CD4-positive, alpha-beta T cell treated with Interleukin-17A for 4 hours (primary cell): ENCODE measurements at regions not wholly inside any gene's neighbourhood (a gene's known extent, or its start where the extent isn't known, plus 50 kb on each side); places are given as distances from the start of the nearest gene placed in this dataset.
A peak's percentile ranks its signal among the peaks of the same experiment; 100 is the strongest.
"Not testable (repeated sequence)": the region's sequence is repeated elsewhere in the genome, so short reads cannot be mapped to it uniquely, and the experiment has no call there.

Experiments used
- DNase-seq: peaks from one replicate; pipeline ENCODE4 v3.0.0-alpha.2; 2020; ENCODE audit warnings: mixed read lengths

DNA sequence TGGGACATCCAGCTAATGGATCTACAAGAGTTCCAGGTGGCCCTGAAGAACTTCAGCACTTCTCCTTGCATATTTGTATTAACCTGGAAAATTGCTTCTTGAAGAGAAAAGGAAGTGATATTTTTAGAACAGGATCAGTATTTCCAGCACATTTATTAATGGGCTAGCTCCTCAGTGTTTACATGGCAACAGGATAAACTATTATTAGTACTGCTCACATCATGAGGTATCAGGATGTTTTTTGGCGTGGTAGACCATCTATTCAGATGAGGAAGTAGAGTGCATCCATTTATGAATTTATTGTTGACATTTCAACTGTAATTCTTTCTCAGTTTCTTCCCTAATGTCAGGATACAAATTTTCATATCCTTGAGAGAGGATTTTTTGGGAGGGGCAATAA is 144.4 kb downstream of the KCNRG start:
- no peak for DNase-seq

GRCh38 chr13:50161052-50161451 is 145.8 kb downstream of the KCNRG start:
- DNase-seq, result no peak

- no peak for DNase-seq
These were observed 146.8 kb downstream of the KCNRG start for GRCh38 chr13:50162001-50162400.

GRCh38 chr13:50162567-50162966 is 147.3 kb downstream of the KCNRG start:
- no peak for DNase-seq

DNA sequence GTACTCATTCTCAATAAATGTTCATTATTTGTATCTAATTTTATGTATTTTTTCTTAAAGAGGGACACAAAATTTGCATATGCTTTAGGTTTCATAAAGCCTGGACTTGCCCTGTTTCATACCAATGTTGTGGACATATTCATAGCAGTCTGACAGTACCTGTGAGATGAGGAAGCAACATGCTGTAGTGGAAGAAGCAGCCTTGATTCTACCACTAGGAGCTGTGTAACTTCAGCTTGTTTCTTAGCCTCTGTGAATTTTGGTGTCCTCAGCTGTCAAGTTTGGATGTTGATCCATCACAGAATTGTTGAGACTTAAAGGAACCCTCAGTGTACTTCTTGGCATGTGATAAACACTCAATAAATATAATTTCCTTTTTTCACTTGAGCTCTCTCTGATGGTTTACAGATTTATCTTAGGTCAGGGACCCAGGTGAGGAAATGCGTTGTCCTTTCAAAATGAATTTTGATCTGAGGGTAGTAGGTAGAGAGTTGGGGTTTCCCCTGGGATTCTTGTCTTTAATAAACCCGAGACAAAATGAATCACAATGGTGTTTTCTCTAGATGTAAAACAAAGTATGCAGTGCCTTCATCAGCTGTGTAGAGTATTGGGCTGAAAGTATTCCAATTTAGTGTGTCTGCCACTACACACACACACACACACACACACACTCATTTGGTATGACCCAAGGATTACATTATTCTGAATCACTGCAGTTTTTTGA is 152.1 kb downstream of the KCNRG start:
- no peak for DNase-seq

DNA sequence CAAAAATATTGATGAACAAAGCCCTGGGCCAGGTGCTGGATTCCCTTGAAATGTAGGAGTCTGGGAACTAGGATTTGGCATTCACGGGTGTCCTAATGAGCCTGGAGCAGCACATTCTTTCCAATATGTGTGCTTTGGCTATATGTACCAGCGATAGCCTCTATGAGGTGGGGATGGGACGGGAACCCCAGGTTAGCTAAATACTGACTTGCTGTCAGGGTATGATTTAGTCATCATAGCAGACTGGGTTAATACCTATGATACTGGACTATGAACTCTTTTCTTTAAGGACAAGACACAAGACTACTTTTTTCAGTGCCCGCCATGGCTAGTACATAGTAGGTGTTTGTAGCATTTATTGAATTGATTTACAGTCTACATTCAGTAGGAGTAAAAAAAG is 152.7 kb downstream of the KCNRG start:
- DNase-seq, result no peak

DNA sequence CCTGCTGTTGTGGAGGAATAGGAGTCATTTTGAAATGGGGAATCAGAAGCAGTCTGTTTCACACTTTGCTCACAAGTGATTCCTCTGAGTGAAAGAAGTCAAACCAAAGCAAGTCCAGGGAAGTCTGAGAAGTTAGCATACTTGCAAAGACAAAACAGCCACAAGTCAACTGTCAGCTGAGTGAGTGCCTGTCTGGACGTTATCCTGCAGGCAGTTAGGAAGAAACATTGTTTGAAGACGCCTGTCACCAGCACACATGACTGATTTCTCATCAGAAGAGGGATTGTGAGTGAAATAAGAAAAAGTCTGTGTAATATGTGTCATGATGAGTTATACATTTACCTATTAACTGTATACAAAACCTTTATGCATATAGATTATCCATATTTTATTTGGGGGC is 153.5 kb downstream of the KCNRG start:
- no peak for DNase-seq

DNA sequence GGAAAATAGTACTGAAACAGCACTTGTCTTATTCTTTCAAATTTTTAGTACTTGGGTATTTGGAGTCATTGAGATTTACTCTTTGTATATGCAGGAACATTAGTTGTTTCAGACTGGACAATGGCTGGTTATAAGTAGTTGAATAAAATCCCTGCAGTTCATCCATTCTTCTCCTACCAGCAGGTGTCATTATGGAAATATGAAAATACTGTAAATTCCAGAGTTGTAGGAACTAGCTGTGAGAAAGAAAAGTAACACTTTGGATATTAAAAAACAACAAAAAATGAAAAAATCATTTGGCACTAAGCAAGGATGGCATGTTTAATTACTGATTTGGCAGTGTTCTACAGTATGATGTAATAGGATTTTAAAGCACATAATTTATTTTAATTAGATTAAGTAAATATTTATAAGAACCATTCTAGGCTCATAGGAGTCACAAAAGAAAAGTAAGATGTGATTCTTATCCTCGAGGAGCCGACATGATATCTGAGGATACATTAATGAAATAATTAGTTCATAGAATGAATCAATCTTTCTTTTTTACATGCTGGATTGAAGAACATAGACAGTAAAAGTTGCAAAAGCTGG is 155.3 kb downstream of the KCNRG start:
- DNase-seq, result no peak

DNA sequence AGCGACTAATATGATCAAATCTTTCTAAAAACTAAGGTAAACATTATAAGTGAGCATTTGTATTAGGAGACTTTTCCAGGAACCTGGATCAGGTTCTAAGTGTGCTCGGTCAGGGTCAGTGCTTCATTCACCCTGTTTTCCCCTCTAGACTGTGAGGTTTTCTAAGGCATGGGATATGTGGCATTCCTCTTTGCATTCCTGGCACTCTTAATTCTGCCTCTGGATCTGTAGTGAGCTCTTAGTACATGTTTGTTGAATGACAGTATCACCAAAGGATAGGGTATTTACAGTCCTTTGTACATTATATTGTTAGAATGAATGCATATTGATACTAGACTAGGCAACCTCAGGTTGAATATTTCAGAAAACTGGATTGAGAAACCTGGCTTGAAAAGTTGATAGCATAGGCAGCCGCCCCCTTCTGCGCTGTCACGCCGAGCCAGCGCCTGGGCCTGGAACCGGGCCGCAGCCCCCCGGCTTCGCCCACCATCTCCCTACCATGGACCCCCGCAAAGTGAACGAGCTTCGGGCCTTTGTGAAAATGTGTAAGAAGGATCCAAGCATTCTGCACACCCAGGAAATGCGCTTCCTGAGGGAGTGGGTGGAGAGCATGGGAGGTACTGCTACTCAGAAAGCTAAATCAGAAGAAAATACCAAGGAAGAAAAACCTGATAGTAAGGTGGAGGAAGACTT is 156.5 kb downstream of the KCNRG start:
- no peak for DNase-seq

GRCh38 chr13:50173045-50173444 is 157.8 kb downstream of the KCNRG start:
- DNase-seq, result not testable (repeated sequence)

DNA sequence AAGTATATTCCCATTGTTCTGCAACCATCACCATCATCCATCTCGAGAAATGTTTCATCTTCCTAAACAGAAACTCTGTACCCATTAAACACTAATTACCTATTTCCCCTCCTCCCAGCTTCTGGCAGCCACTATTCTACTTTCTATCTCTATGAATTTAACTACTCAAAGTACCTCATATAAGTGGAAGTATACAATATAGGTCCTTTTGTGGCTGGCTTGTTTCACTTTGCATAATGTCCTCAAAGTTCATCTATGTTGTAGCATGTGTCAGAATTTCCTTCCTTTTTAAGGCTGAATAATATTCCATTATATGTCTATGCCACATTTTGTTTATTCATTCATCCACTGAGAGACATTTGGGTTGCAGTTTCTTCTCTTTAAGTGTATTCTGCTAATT is 159.4 kb downstream of the KCNRG start:
- no peak for DNase-seq

GRCh38 chr13:50179977-50180376 is 164.7 kb downstream of the KCNRG start:
- no peak for DNase-seq

GRCh38 chr13:50185769-50186763 is 170.8 kb downstream of the KCNRG start:
- not testable (repeated sequence) for DNase-seq

DNA sequence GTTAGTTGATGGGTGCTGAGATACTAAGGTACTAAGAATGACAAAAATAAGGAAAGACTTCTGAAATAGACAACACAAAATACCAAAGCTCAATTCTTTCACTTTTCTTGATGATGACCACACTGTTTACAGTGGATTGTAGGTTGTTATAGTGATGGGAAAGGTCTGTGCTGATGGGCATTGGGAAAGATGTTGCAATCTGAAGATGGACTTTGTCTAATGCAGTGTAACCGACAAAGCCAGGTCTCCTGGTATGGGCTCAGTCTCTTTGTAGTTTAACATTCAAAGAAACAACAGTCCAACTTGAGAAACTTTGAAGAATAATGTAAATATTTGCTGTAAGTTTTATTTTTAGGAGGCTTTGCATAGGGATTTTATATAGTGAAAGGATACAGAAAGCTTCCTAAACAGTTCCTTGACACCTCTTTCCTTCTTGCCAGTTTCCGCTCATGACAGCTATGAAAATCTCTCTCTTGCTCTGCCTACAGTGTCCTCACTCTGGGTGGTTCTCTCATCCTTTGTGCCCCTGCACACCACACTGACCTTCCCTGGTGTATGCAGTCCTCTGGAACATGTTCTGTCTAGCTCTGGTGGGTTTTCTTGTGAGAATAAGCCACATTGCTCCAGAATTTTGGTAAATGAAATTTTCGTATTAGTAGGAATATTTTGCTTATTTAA is 172.2 kb downstream of the KCNRG start:
- no peak for DNase-seq

DNA sequence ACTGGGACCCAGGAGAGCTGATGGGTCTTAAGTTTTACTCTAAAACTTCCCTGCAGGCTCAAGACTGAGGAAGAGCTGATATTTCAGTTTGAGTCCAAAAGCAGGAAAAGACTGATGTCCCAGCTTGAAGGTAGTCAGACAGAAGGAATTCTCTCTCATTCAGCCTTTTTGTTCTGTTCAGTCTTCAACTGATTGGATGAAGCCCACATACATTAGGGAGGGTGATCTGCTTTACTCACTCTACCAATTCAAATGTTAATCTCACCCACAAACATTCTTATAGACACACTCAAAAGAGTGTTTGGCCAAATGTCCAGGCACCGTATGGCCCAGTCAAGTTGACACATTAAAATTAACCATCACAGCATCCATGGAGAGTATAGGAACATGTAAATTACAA is 173.5 kb downstream of the KCNRG start:
- DNase-seq, result no peak

DNA sequence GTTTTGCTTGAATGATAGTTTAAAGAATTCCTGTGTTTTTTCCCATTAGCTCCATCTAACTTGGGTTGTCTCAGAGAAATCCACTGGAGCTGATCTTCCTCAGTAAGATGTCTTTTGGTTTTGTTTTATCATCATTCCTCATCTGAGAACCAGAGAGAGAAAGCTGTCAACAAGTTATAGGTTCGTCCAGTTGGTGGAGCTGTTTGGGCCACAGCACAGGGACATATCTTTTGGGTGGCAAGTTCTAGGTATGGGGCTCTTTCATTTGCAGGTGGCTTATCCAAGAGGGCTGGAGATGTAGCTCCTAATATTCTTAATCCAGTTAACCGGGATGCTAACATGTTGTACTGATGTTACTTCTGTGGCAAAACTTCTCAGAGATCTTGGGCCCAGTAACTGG is 174.2 kb downstream of the KCNRG start:
- peak; percentile 15 for DNase-seq

- DNase-seq, result no peak
These were observed 175.8 kb downstream of the KCNRG start for GRCh38 chr13:50191004-50191403.

- no peak for DNase-seq
These were observed 177.1 kb downstream of the KCNRG start for GRCh38 chr13:50192272-50192813.

DNA sequence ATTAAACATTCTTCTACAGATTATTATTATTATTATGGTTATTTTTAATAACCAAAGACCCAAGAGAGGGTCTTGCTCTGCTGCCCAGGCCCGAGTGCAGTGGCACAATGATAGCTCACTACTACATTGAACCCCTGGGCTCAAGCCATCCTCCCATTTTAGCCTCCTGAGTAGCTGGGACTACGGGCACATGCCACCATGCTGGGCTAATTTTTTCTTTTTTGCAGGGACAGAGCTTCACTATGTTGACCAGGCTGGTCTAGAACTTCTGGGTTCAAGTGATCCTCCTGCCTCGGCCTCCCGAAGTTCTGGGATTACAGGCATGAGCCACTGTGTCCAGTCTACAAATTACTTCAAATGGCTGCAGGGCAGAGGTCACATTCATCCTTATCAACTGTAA is 179.8 kb downstream of the KCNRG start:
- DNase-seq, result no peak

GRCh38 chr13:50196118-50196517 is 180.9 kb downstream of the KCNRG start:
- no peak for DNase-seq

DNA sequence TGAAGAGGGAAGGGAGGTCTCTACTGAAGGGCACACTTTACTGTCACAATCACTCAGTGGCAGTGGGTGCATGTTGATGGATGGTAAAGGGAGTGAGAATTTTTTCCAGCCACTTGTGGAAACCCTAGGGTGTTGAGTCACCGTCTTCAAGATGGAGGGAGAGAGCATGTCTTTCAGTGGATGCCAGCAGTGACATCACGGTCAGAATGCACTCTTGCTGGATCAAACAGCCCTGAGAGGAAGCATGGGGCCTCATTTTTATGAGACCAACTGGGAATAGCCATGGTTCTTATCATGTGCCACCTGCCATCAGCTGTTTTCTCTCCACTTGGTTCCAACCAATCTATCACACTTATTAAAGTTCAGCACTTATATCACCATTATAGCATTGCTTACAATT is 182.5 kb downstream of the KCNRG start:
- DNase-seq, result no peak

DNA sequence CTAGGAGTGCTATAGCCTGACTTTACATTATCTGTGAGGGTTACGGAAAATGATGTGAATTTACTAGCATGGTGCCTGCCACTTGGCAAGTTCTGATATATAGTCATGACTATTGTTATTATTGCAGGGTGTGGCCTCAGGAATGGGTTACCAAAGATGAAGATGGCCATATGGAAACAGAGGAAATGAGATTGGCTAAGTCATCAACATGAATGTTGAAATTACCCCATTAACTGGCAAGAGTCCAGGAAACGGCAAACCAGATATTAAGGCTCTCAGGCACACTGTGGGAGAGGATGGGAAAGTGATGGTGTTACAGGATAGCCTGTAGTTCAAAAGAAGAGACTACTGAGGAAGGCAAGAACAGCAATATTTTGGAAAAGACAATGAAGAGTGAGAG is 183.3 kb downstream of the KCNRG start:
- no peak for DNase-seq
